Ovary (tissue), 3 donors: ENCODE measurements at regions not wholly inside any gene's neighbourhood (a gene's known extent, or its start where the extent isn't known, plus 50 kb on each side); places are given as distances from the start of the nearest gene placed in this dataset.

Experiments
- CTCF ChIP-seq, 3 donors: fragments of 450-650 bp in 2 of 3; fragments of 200-600 bp in 1 of 3; IDR thresholded peaks; one replicate each; pipeline versions ENCODE4 v1.5.1 to v1.8.0; 2016 to 2022; ENCODE audit warnings: antibody characterized with exemption in 3 of 3, mild to moderate bottlenecking in 1 of 3
- POLR2A ChIP-seq: fragments of 450-650 bp; IDR thresholded peaks from one replicate; pipeline ENCODE4 v1.6.1; 2017; ENCODE audit warnings: antibody characterized with exemption, mild to moderate bottlenecking, moderate library complexity
- donor health status: DM: no; HTN: no; CAD: no.

DNA sequence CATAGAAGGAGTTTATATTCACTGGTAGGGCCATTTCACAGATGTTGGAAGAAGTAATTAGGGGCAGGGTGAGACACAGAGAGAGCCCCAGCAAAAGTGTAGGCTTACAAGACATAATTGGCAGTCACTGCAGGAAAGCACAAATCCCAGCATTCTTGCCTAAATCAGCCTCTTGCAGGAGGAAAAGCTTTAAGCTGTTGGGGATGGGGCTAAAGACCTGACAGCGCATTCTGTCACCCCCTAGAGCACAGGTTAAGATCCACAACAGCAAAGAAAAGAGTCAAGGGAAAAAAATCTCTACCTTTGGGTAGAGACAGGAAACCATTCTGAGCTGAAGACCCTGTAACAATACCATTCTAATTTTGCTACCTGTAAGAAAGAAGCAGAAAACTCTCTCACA is 409.0 kb downstream of the DAD1 start:
- TF ChIP-seq POLR2A (no peak), CTCF (IDR thresholded peaks at IDR 0.05) (no peak)
